Dedifferentiated amniotic fluid mesenchymal stem cell (primary cell): ENCODE measurements at regions not wholly inside any gene's neighbourhood (a gene's known extent, or its start where the extent isn't known, plus 50 kb on each side); places are given as distances from the start of the nearest gene placed in this dataset.

Experiments used
- DNase-seq: peaks from one replicate; pipeline ENCODE4 v3.0.0-alpha.2; 2016; ENCODE audit errors: extremely low spot score

- DNase-seq = peak; percentile 47
Measured at GRCh38 chr4:136680271-136680670, 852.0 kb downstream of the PCDH18 start.

- no peak for DNase-seq
Measured at GRCh38 chr4:136670265-136670664, 862.0 kb downstream of the PCDH18 start.

GRCh38 chr4:136664988-136665387 is 867.3 kb downstream of the PCDH18 start:
- no peak for DNase-seq

- no peak for DNase-seq
Measured at GRCh38 chr4:136662539-136662938, 869.8 kb downstream of the PCDH18 start.

- no peak for DNase-seq
Measured at GRCh38 chr4:136653640-136654406, 878.5 kb downstream of the PCDH18 start.

GRCh38 chr4:136651932-136652331 is 880.4 kb downstream of the PCDH18 start:
- DNase-seq = no peak

GRCh38 chr4:136651278-136651667 is 881.0 kb downstream of the PCDH18 start:
- DNase-seq = no peak

- no peak for DNase-seq
Measured at GRCh38 chr4:136650541-136651277, 881.6 kb downstream of the PCDH18 start.

- no peak for DNase-seq
Measured at GRCh38 chr4:136644279-136644678, 888.0 kb downstream of the PCDH18 start.

GRCh38 chr4:136643416-136643815 is 888.9 kb downstream of the PCDH18 start:
- no peak for DNase-seq

- DNase-seq = no peak
Measured at GRCh38 chr4:136637071-136637777, 895.1 kb downstream of the PCDH18 start.

GRCh38 chr4:136636155-136636554 is 896.1 kb downstream of the PCDH18 start:
- no peak for DNase-seq

GRCh38 chr4:136634121-136634520 is 898.2 kb downstream of the PCDH18 start:
- DNase-seq = no peak

- DNase-seq = no peak
Measured at GRCh38 chr4:136599890-136600289, 932.4 kb downstream of the PCDH18 start.

- no peak for DNase-seq
Measured at GRCh38 chr4:136590440-136590839, 941.9 kb downstream of the PCDH18 start.

GRCh38 chr4:136583567-136583966 is 948.7 kb downstream of the PCDH18 start:
- no peak for DNase-seq

GRCh38 chr4:136581119-136581518 is 951.2 kb downstream of the PCDH18 start:
- no peak for DNase-seq

GRCh38 chr4:136575146-136575545 is 957.1 kb downstream of the PCDH18 start:
- DNase-seq = no peak

GRCh38 chr4:136573460-136573859 is 958.8 kb downstream of the PCDH18 start:
- no peak for DNase-seq

GRCh38 chr4:136571315-136571714 is 961.0 kb downstream of the PCDH18 start:
- no peak for DNase-seq

- peak; percentile 85 for DNase-seq
Measured at GRCh38 chr4:136562834-136563233, 969.5 kb downstream of the PCDH18 start.

- no peak for DNase-seq
Measured at GRCh38 chr4:136558940-136559494, 973.3 kb downstream of the PCDH18 start.
